HepG2 (cell line): ENCODE measurements at regions not wholly inside any gene's neighbourhood (a gene's known extent, or its start where the extent isn't known, plus 50 kb on each side); places are given as distances from the start of the nearest gene placed in this dataset.

Experiments used
- ATAC-seq: fragments of 200-7000 bp; cut with Tn5 transposase; 3 replicates; pipeline ENCODE4 v1.9.1; 2020; ENCODE audit warnings: mild to moderate bottlenecking, moderate library complexity
- BruUV-seq: library from RNA; stranded (reverse); fragments of 400-500 nt; replicated peaks from 2 replicates; lab custom pipeline; 2021; lab: Mats Ljungman, UMichigan
- CTCF ChIA-PET: fragments of 300-600 bp; formaldehyde crosslinking; extraction: SDS; loops from one replicate; lab custom pipeline; 2021; ENCODE audit warnings: low total read pairs, inconsistent platforms, low intra/inter-chr PET ratio; lab: Yijun Ruan, JAX
- POLR2A ChIA-PET: fragments of 350-600 bp; sonication (Branson Sonifier 250); formaldehyde crosslinking; loops from one replicate; lab custom pipeline; 2020; ENCODE audit warnings: antibody characterized with exemption, inconsistent platforms; lab: Yijun Ruan, JAX
- DNase-seq: peaks from one replicate; pipeline ENCODE4 v3.0.0-alpha.2; 2015; ENCODE audit warnings: low spot score
- FAIRE-seq: peaks from 3 replicates; lab custom pipeline; 2011; peaks lifted over from hg19 to GRCh38; lab: Jason Lieb, UNC
- H2AFZ ChIP-seq: one replicate; pipeline ENCODE4 v1.6.1; 2011; ENCODE audit warnings: low read length, inconsistent platforms
- H3K27ac ChIP-seq: fragments of 300-600 bp; 3 replicates; pipeline ENCODE4 v1.8.0; 2011; ENCODE audit warnings: mixed run types, mild to moderate bottlenecking, mixed read lengths, low read length, inconsistent platforms; ENCODE audit not compliant: insufficient read depth; ENCODE audit errors: extremely low read length
- H3K27me3 ChIP-seq, 2 experiments: fragments of 200-600 bp in 1 of 2; 2 replicates in 1 of 2; 3 replicates in 1 of 2; pipeline versions ENCODE4 v1.6.0 to v1.8.0; 2011; ENCODE audit warnings: low read length in 2 of 2, mild to moderate bottlenecking in 2 of 2, moderate library complexity in 2 of 2, inconsistent platforms in 1 of 2; ENCODE audit not compliant: insufficient read depth in 2 of 2, control insufficient read depth in 1 of 2
- H3K36me3 ChIP-seq, 2 experiments: fragments of 200-600 bp in 1 of 2; replicated peaks in 1 of 2; 2 replicates in 1 of 2; 3 replicates in 1 of 2; pipeline versions ENCODE4 v1.5.1 to v1.8.0; 2011; ENCODE audit warnings: low read length in 2 of 2, inconsistent platforms in 1 of 2; ENCODE audit not compliant: insufficient read depth in 2 of 2, control insufficient read depth in 1 of 2
- H3K4me1 ChIP-seq: 2 replicates; pipeline ENCODE4 v1.5.1; 2012; ENCODE audit warnings: low read length, inconsistent platforms; ENCODE audit not compliant: insufficient read depth
- H3K4me2 ChIP-seq: 2 replicates; pipeline ENCODE4 v1.6.0; 2011; ENCODE audit warnings: low read depth, low read length, inconsistent platforms
- H3K4me3 ChIP-seq, 3 experiments: fragments of 200-600 bp in 1 of 3; sonication (generic), shearing (Covaris generic) in 1 of 3; replicated peaks in 1 of 3; 2 replicates each; pipeline ENCODE4 v1.5.1; 2011 to 2016; ENCODE audit warnings: low read length in 3 of 3, inconsistent platforms in 2 of 3, low read depth in 2 of 3, mild to moderate bottlenecking in 2 of 3, control low read depth in 1 of 3, mixed read lengths in 1 of 3; ENCODE audit not compliant: insufficient read depth in 1 of 3
- H3K79me2 ChIP-seq: one replicate; pipeline ENCODE4 v1.6.1; 2011; ENCODE audit warnings: low read length, inconsistent platforms; ENCODE audit not compliant: insufficient read depth
- H3K9ac ChIP-seq: 2 replicates; pipeline ENCODE4 v1.6.0; 2011; ENCODE audit warnings: mild to moderate bottlenecking, low read depth, low read length, inconsistent platforms; ENCODE audit not compliant: insufficient read depth
- H3K9me3 ChIP-seq: 2 replicates; pipeline ENCODE4 v1.5.1; 2012; ENCODE audit warnings: mild to moderate bottlenecking, low read length
- H4K20me1 ChIP-seq: 2 replicates; pipeline ENCODE4 v1.6.0; 2011; ENCODE audit warnings: inconsistent platforms, mild to moderate bottlenecking, low read length, moderate library complexity; ENCODE audit not compliant: insufficient read depth
- CBX2 ChIP-seq, 2 experiments: fragments of 200-600 bp in 1 of 2; sonication (generic); formaldehyde crosslinking in 1 of 2; IDR thresholded peaks; 2 replicates each; pipeline versions ENCODE4 v1.7.0 to v1.8.1; 2018 to 2022; ENCODE audit warnings: low read depth in 2 of 2, low read length in 1 of 2, mild to moderate bottlenecking in 1 of 2, missing genetic modification reagents in 1 of 2
- FOXA3 ChIP-seq: IDR thresholded peaks from 2 replicates; pipeline ENCODE4 v1.6.1; 2016; ENCODE audit warnings: missing genetic modification reagents, missing compliant biosample characterization
- FOXC1 ChIP-seq: sonication (generic); formaldehyde crosslinking; IDR thresholded peaks from 2 replicates; pipeline ENCODE4 v1.8.0; 2022; ENCODE audit warnings: mild to moderate bottlenecking, missing genetic modification reagents, borderline replicate concordance
- HNRNPK ChIP-seq: fragments of 200-400 bp; formaldehyde crosslinking; IDR thresholded peaks from 2 replicates; pipeline ENCODE4 v1.6.1; 2018; ENCODE audit warnings: low read length, low read depth, moderate library complexity, mild to moderate bottlenecking; ENCODE audit not compliant: poor library complexity, severe bottlenecking
- KLF15 ChIP-seq: sonication (generic); formaldehyde crosslinking; IDR thresholded peaks from 2 replicates; pipeline ENCODE4 v1.8.1; 2023; ENCODE audit warnings: borderline replicate concordance, mild to moderate bottlenecking, inconsistent platforms, missing genetic modification reagents, mixed read lengths
- MATR3 ChIP-seq: sonication (generic); formaldehyde crosslinking; IDR thresholded peaks from 2 replicates; pipeline ENCODE4 v1.4.0; 2020; ENCODE audit warnings: missing genetic modification reagents
- MAX ChIP-seq: IDR thresholded peaks from 2 replicates; pipeline ENCODE4 v1.6.1; 2012; ENCODE audit warnings: inconsistent platforms
- NR2F6 ChIP-seq, 2 experiments: IDR thresholded peaks; 2 replicates each; pipeline ENCODE4 v1.6.1; 2016; ENCODE audit warnings: antibody characterized with exemption in 1 of 2, mild to moderate bottlenecking in 1 of 2
- PAF1 ChIP-seq: IDR thresholded peaks from 2 replicates; pipeline ENCODE4 v1.6.1; 2016; ENCODE audit warnings: missing genetic modification reagents, missing compliant biosample characterization
- SMAD3 ChIP-seq: sonication (generic); formaldehyde crosslinking; IDR thresholded peaks from 2 replicates; pipeline ENCODE4 v1.4.0; 2020; ENCODE audit warnings: missing genetic modification reagents
- SRSF1 ChIP-seq: fragments of 200-400 bp; formaldehyde crosslinking; optimal IDR thresholded peaks from 2 replicates; pipeline ENCODE3; 2017; ENCODE audit warnings: mild to moderate bottlenecking, low read depth, low read length, moderate library complexity
- ZNF264 ChIP-seq: sonication (generic); formaldehyde crosslinking; IDR thresholded peaks from 2 replicates; pipeline ENCODE4 v1.4.0; 2020; ENCODE audit warnings: missing genetic modification reagents
- ZNF326 ChIP-seq: sonication (generic); formaldehyde crosslinking; IDR thresholded peaks from 2 replicates; pipeline ENCODE4 v1.4.0; 2020; ENCODE audit warnings: missing genetic modification reagents, borderline replicate concordance
- ZNF432 ChIP-seq: sonication (generic); formaldehyde crosslinking; IDR thresholded peaks from 2 replicates; pipeline ENCODE4 v1.5.0; 2020; ENCODE audit warnings: missing genetic modification reagents, mild to moderate bottlenecking, borderline replicate concordance
- ZNF510 ChIP-seq: sonication (generic); formaldehyde crosslinking; IDR thresholded peaks from 2 replicates; pipeline ENCODE4 v1.4.0; 2020; ENCODE audit warnings: low read depth, mild to moderate bottlenecking, missing genetic modification reagents
- ZNF839 ChIP-seq: sonication (generic); formaldehyde crosslinking; IDR thresholded peaks from 2 replicates; pipeline ENCODE4 v1.4.0; 2020; ENCODE audit warnings: missing genetic modification reagents, mild to moderate bottlenecking, borderline replicate concordance
- ZZZ3 ChIP-seq: sonication (generic); formaldehyde crosslinking; IDR thresholded peaks from 2 replicates; pipeline ENCODE4 v1.4.0; 2020; ENCODE audit warnings: missing genetic modification reagents, mild to moderate bottlenecking, borderline replicate concordance
- WGBS: methylation state at CpG from one replicate; pipeline ENCODE4 v1.1.6; 2017; ENCODE audit warnings: low lambda C conversion rate; 5-methylcytosine and 5-hydroxymethylcytosine counted together
- in situ Hi-C: cut with HindIII; loops from 2 replicates; pipeline ENCODE4 v1.10.0; 2017; ENCODE audit warnings: low pct_unique_long_range_greater_than_20kb; ENCODE audit not compliant: extremely low pct_ligation_motif_present
- intact Hi-C: fragments of 100-400 bp; cut with micrococcal nuclease; formaldehyde crosslinking; loops from one replicate; pipeline ENCODE4 v1.10.0; 2022; ENCODE audit not compliant: unreplicated experiment
- TF ChIP-seq, protein P1 (sequence below): sonication (generic); formaldehyde crosslinking; IDR thresholded peaks from 2 replicates; pipeline ENCODE4 v1.4.0; 2020; ENCODE audit warnings: missing genetic modification reagents, mild to moderate bottlenecking, borderline replicate concordance

DNA sequence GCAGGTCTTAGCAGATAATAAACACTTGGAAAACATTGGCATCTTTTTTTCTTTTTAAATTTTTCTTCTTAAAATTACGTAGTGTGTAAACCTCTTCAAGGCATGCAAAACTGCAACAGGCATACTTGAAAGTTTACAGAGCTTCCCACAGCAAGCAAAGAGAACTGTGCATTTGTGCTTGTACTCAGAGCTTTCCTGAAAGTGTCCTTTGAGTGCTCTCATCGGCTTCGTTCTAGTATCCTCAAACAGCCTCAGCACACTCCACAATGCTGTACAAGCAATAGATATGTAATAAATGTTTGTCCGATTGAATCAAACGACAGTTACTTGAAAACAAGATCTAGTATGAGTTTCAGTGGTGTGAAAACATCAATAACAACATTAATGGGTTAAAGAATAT, 227.5 kb downstream of the PAPSS1 start:
- in situ Hi-C loops = no loop called here
- 12% methylated on average over 5 of the region's 5 CpGs for WGBS
- no TSS peak for BruUV-seq
- Histone ChIP-seq H3K4me3 (no peak overlapping the region), H3K4me2 (no peak overlapping the region), H3K27ac (no peak overlapping the region), H3K27me3 (no peaks in the 10 kb centered on the region), H4K20me1 (no peaks in the 10 kb centered on the region), H2AFZ (no peak overlapping the region), H3K9ac (no peak overlapping the region), H3K4me1 (no peaks in the 10 kb centered on the region), H3K79me2 (no peaks in the 10 kb centered on the region), H3K36me3 (no peaks in the 10 kb centered on the region), H3K9me3 (no peaks in the 10 kb centered on the region)
- no peak for DNase-seq
- TF ChIP-seq ZNF326 (CRISPR knock-in tag) = no peak
- TF ChIP-seq KLF15 (CRISPR knock-in tag) = no peak
- TF ChIP-seq, protein P1, sequence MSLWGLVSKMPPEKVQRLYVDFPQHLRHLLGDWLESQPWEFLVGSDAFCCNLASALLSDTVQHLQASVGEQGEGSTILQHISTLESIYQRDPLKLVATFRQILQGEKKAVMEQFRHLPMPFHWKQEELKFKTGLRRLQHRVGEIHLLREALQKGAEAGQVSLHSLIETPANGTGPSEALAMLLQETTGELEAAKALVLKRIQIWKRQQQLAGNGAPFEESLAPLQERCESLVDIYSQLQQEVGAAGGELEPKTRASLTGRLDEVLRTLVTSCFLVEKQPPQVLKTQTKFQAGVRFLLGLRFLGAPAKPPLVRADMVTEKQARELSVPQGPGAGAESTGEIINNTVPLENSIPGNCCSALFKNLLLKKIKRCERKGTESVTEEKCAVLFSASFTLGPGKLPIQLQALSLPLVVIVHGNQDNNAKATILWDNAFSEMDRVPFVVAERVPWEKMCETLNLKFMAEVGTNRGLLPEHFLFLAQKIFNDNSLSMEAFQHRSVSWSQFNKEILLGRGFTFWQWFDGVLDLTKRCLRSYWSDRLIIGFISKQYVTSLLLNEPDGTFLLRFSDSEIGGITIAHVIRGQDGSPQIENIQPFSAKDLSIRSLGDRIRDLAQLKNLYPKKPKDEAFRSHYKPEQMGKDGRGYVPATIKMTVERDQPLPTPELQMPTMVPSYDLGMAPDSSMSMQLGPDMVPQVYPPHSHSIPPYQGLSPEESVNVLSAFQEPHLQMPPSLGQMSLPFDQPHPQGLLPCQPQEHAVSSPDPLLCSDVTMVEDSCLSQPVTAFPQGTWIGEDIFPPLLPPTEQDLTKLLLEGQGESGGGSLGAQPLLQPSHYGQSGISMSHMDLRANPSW (CRISPR knock-in tag) = no peak
- no peak for TF ChIP-seq SRSF1
- no peak for TF ChIP-seq ZNF839 (CRISPR knock-in tag)
- POLR2A ChIA-PET = no interaction called here
- CTCF ChIA-PET = no interaction called here
- intact Hi-C loops = no loop called here
- ATAC-seq = no peak
- no peak for FAIRE-seq

- no peak overlapping the region for H3K27ac ChIP-seq
- no peaks in the 10 kb centered on the region for H3K4me1 ChIP-seq
- FAIRE-seq (no peak), DNase-seq (no peak), ATAC-seq (no peak)
- no peaks in the 10 kb centered on the region for H3K27me3 ChIP-seq
- intact Hi-C loops (no loop called here), in situ Hi-C loops (no loop called here)
- no peaks in the 10 kb centered on the region for H4K20me1 ChIP-seq
- no peaks in the 10 kb centered on the region for H3K79me2 ChIP-seq
- H3K4me2 ChIP-seq = no peak overlapping the region
- H3K4me3 ChIP-seq = no peak overlapping the region
- ChIA-PET CTCF (no interaction called here), POLR2A (no interaction called here)
- no TSS peak for BruUV-seq
- no peaks in the 10 kb centered on the region for H3K9me3 ChIP-seq
- H2AFZ ChIP-seq = no peak overlapping the region
- H3K9ac ChIP-seq = no peak overlapping the region
- no peaks in the 10 kb centered on the region for H3K36me3 ChIP-seq
- WGBS = 49% methylated on average over 2 of the region's 2 CpGs
- TF ChIP-seq ZNF264 (CRISPR knock-in tag) (no peak), PAF1 (CRISPR knock-in tag) (no peak), ZNF510 (no peak), ZZZ3 (CRISPR knock-in tag) (no peak), CBX2 (IDR thresholded peaks at IDR 0.05; ENCODE audit: low read depth, low read length) (no peak), CBX2 (CRISPR knock-in tag; IDR thresholded peaks at IDR 0.05; ENCODE audit: low read depth) (no peak), SMAD3 (CRISPR knock-in tag) (no peak), HNRNPK (no peak), FOXC1 (CRISPR knock-in tag) (no peak), ZNF432 (CRISPR knock-in tag) (no peak), FOXA3 (CRISPR knock-in tag) (no peak), MAX (no peak), MATR3 (CRISPR knock-in tag) (no peak), NR2F6 (IDR thresholded peaks at IDR 0.05) (no peak), NR2F6 (CRISPR knock-in tag; IDR thresholded peaks at IDR 0.05) (no peak)
Observed at GRCh38 chr4:107490116-107490515, 229.9 kb downstream of the PAPSS1 start.
